ENCODE measurements at regions not wholly inside any gene's neighbourhood (a gene's known extent, or its start where the extent isn't known, plus 50 kb on each side); places are given as distances from the start of the nearest gene placed in this dataset.
A peak's percentile ranks its signal among the peaks of the same experiment; 100 is the strongest.

GRCh38 chr2:226383461-226383860, 416.2 kb downstream of the IRS1 start:
- no peak for DNase-seq (ENCODE audit: low spot score)

- DNase-seq (ENCODE audit: low spot score), result no peak
These were observed 418.9 kb downstream of the IRS1 start for GRCh38 chr2:226380679-226381078.

- DNase-seq (ENCODE audit: low spot score), result no peak
These were observed 420.6 kb downstream of the IRS1 start for GRCh38 chr2:226378753-226379705.

GRCh38 chr2:226376516-226377180, 423.0 kb downstream of the IRS1 start:
- no peak for DNase-seq (ENCODE audit: low spot score)

GRCh38 chr2:226366920-226367319, 432.7 kb downstream of the IRS1 start:
- no peak for DNase-seq (ENCODE audit: low spot score)

GRCh38 chr2:226364217-226364616, 435.4 kb downstream of the IRS1 start:
- DNase-seq (ENCODE audit: low spot score), result no peak

GRCh38 chr2:226362980-226363379, 436.6 kb downstream of the IRS1 start:
- no peak for DNase-seq (ENCODE audit: low spot score)

GRCh38 chr2:226360658-226361057, 439.0 kb downstream of the IRS1 start:
- DNase-seq (ENCODE audit: low spot score), result no peak

- DNase-seq (ENCODE audit: low spot score), result no peak
These were observed 440.9 kb downstream of the IRS1 start for GRCh38 chr2:226358688-226359087.

- DNase-seq (ENCODE audit: low spot score), result no peak
These were observed 441.8 kb downstream of the IRS1 start for GRCh38 chr2:226357816-226358215.

- no peak for DNase-seq (ENCODE audit: low spot score)
These were observed 444.0 kb downstream of the IRS1 start for GRCh38 chr2:226355600-226355999.

GRCh38 chr2:226354434-226354833, 445.2 kb downstream of the IRS1 start:
- DNase-seq (ENCODE audit: low spot score), result no peak

- DNase-seq (ENCODE audit: low spot score), result no peak
These were observed 446.6 kb downstream of the IRS1 start for GRCh38 chr2:226352941-226353560.

- DNase-seq (ENCODE audit: low spot score), result no peak
These were observed 447.9 kb downstream of the IRS1 start for GRCh38 chr2:226351711-226352110.

GRCh38 chr2:226339616-226340015, 460.0 kb downstream of the IRS1 start:
- no peak for DNase-seq (ENCODE audit: low spot score)

- no peak for DNase-seq (ENCODE audit: low spot score)
These were observed 460.8 kb downstream of the IRS1 start for GRCh38 chr2:226338825-226339224.

GRCh38 chr2:226337941-226338600, 461.5 kb downstream of the IRS1 start:
- no peak for DNase-seq (ENCODE audit: low spot score)

GRCh38 chr2:226336283-226336682, 463.3 kb downstream of the IRS1 start:
- DNase-seq (ENCODE audit: low spot score), result no peak

GRCh38 chr2:226334981-226335720, 464.5 kb downstream of the IRS1 start:
- DNase-seq (ENCODE audit: low spot score), result no peak

GRCh38 chr2:226333388-226333787, 466.2 kb downstream of the IRS1 start:
- DNase-seq (ENCODE audit: low spot score), result peak; percentile 14

- DNase-seq (ENCODE audit: low spot score), result no peak
These were observed 469.4 kb downstream of the IRS1 start for GRCh38 chr2:226330206-226330605.

GRCh38 chr2:226329180-226329579, 470.4 kb downstream of the IRS1 start:
- DNase-seq (ENCODE audit: low spot score), result no peak

Data from kidney capillary endothelial cell (primary cell).